Body of pancreas (tissue), 4 donors: ENCODE measurements at regions not wholly inside any gene's neighbourhood (a gene's known extent, or its start where the extent isn't known, plus 50 kb on each side); places are given as distances from the start of the nearest gene placed in this dataset.

ENCODE experiments used
- CTCF ChIP-seq, 7 experiments: fragments of 450-650 bp in 4 of 7; fragments of 200-600 bp in 3 of 7; sonication (generic) in 3 of 7; IDR thresholded peaks; one replicate each; pipeline ENCODE4 v1.5.1; 2016 to 2019; ENCODE audit warnings: antibody characterized with exemption in 7 of 7
- POLR2A ChIP-seq, 3 donors: fragments of 450-650 bp; IDR thresholded peaks; one replicate each; pipeline ENCODE4 v1.6.1; 2016; ENCODE audit warnings: antibody characterized with exemption in 3 of 3, mild to moderate bottlenecking in 2 of 3

GRCh38 chr13:81396192-81396591 lies 1055.3 kb upstream of the SPRY2 start:
- TF ChIP-seq CTCF (IDR thresholded peaks at IDR 0.05): no peak
- no peak for TF ChIP-seq POLR2A (IDR thresholded peaks at IDR 0.05)
